22Rv1 (cell line): ENCODE measurements at regions not wholly inside any gene's neighbourhood (a gene's known extent, or its start where the extent isn't known, plus 50 kb on each side); places are given as distances from the start of the nearest gene placed in this dataset.

Experiments
- ZFX ChIP-seq: fragments of 450-650 bp; IDR thresholded peaks from 2 replicates; pipeline ENCODE4 v1.6.1; 2017; ENCODE audit warnings: antibody characterized with exemption, borderline replicate concordance
- TF ChIP-seq, protein P1 (sequence below): fragments of 450-650 bp; IDR thresholded peaks from 2 replicates; pipeline ENCODE4 v1.5.1; 2017; ENCODE audit warnings: mild to moderate bottlenecking

DNA sequence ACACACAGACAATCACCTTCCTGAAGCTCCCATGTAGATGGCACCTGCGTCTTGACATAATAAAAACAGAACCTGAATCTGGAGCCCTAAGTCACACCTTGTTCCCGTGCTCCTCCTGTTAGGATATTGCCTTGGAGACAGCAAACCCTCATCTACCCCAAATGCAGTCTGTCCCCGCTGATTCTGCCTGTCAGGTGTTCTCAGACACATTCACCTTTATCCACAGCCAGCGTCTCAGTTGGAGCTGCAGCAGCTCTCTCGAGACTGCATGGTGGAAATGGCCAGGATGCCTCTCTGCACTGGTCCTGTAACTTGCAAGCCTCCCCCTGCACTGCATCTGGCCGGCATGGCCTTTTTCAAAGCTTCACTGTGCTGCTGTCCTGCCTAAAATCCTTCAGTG, 218.0 kb upstream of the ZNF32 start:
- TF ChIP-seq, protein P1, sequence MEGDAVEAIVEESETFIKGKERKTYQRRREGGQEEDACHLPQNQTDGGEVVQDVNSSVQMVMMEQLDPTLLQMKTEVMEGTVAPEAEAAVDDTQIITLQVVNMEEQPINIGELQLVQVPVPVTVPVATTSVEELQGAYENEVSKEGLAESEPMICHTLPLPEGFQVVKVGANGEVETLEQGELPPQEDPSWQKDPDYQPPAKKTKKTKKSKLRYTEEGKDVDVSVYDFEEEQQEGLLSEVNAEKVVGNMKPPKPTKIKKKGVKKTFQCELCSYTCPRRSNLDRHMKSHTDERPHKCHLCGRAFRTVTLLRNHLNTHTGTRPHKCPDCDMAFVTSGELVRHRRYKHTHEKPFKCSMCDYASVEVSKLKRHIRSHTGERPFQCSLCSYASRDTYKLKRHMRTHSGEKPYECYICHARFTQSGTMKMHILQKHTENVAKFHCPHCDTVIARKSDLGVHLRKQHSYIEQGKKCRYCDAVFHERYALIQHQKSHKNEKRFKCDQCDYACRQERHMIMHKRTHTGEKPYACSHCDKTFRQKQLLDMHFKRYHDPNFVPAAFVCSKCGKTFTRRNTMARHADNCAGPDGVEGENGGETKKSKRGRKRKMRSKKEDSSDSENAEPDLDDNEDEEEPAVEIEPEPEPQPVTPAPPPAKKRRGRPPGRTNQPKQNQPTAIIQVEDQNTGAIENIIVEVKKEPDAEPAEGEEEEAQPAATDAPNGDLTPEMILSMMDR: no peak
- TF ChIP-seq ZFX: no peak
